K562 (cell line): ENCODE measurements at regions not wholly inside any gene's neighbourhood (a gene's known extent, or its start where the extent isn't known, plus 50 kb on each side); places are given as distances from the start of the nearest gene placed in this dataset.

Source experiments
- ATAC-seq: fragments of 200-7000 bp; cut with Tn5 transposase; 3 replicates; pipeline ENCODE4 v1.9.1; 2020; ENCODE audit warnings: moderate library complexity
- BruUV-seq: library from RNA; stranded (reverse); fragments of 400-500 nt; replicated peaks from 2 replicates; lab custom pipeline; 2021; lab: Mats Ljungman, UMichigan
- CTCF ChIA-PET: fragments of 300-600 bp; formaldehyde crosslinking; extraction: SDS; loops from one replicate; lab custom pipeline; 2021; ENCODE audit warnings: low intra/inter-chr PET ratio; lab: Yijun Ruan, JAX
- POLR2A ChIA-PET: fragments of 300-600, 350-650 bp; sonication (Branson Sonifier 250); formaldehyde crosslinking; extraction: SDS; loops from one replicate; lab custom pipeline; 2021; ENCODE audit warnings: antibody characterized with exemption, inconsistent platforms; lab: Yijun Ruan, JAX
- DNase-seq, 4 experiments: peaks; one replicate each; pipeline versions ENCODE4 v3.0.0 to v3.0.0-alpha.2; 2011 to 2018; ENCODE audit warnings: low spot score in 3 of 4, mixed read lengths in 3 of 4; ENCODE audit errors: extremely low read depth in 1 of 4
- FAIRE-seq: peaks from 2 replicates; lab custom pipeline; 2011; peaks lifted over from hg19 to GRCh38; lab: Jason Lieb, UNC
- H2AFZ ChIP-seq: 2 replicates; pipeline ENCODE4 v1.6.0; 2011; ENCODE audit warnings: low read depth, low read length, control low read depth, inconsistent platforms
- H3K27ac ChIP-seq: fragments of 200-600 bp; 3 replicates; pipeline ENCODE4 v1.8.0; 2011; ENCODE audit warnings: low read depth, mild to moderate bottlenecking, control low read depth, inconsistent platforms, low read length, moderate library complexity, mixed read lengths; ENCODE audit errors: extremely low read depth
- H3K27me3 ChIP-seq, 2 experiments: fragments of 300-600 bp in 1 of 2; 2 replicates in 1 of 2; 3 replicates in 1 of 2; pipeline versions ENCODE4 v1.6.0 to v1.8.0; 2011; ENCODE audit warnings: inconsistent platforms in 2 of 2, low read length in 2 of 2, mild to moderate bottlenecking in 1 of 2, mixed read lengths in 1 of 2, moderate library complexity in 1 of 2; ENCODE audit not compliant: control insufficient read depth in 2 of 2, insufficient read depth in 2 of 2
- H3K36me3 ChIP-seq: fragments of 300-600 bp; 3 replicates; pipeline ENCODE4 v1.8.0; 2011; ENCODE audit warnings: mild to moderate bottlenecking, low read length, inconsistent platforms; ENCODE audit not compliant: control insufficient read depth, insufficient read depth
- H3K4me1 ChIP-seq, 2 experiments: fragments of 200-600 bp in 1 of 2; replicated peaks in 1 of 2; 2 replicates in 1 of 2; 3 replicates in 1 of 2; pipeline versions ENCODE4 v1.5.1 to v1.8.0; 2011; ENCODE audit warnings: inconsistent platforms in 2 of 2, low read length in 2 of 2, mild to moderate bottlenecking in 1 of 2, mixed read lengths in 1 of 2, moderate library complexity in 1 of 2; ENCODE audit not compliant: control insufficient read depth in 2 of 2, insufficient read depth in 2 of 2
- H3K4me2 ChIP-seq: 2 replicates; pipeline ENCODE4 v1.6.1; 2011; ENCODE audit warnings: low read length, control low read depth, inconsistent platforms, mixed read lengths; ENCODE audit not compliant: insufficient read depth
- H3K4me3 ChIP-seq: fragments of 200-600 bp; sonication (generic), shearing (Covaris generic); 2 replicates; pipeline ENCODE4 v1.5.1; 2016; ENCODE audit warnings: control low read depth, inconsistent platforms
- H3K79me2 ChIP-seq: fragments of 200-600 bp; 3 replicates; pipeline ENCODE4 v1.8.0; 2011; ENCODE audit warnings: low read length, inconsistent platforms; ENCODE audit not compliant: control insufficient read depth, insufficient read depth
- H3K9ac ChIP-seq, 2 experiments: 2 replicates each; pipeline versions ENCODE4 v1.6.0 to v1.6.1; 2011; ENCODE audit warnings: low read depth in 2 of 2, low read length in 2 of 2, control low read depth in 1 of 2, inconsistent platforms in 1 of 2, mild to moderate bottlenecking in 1 of 2, mixed read lengths in 1 of 2; ENCODE audit not compliant: insufficient read depth in 1 of 2
- H3K9me1 ChIP-seq: one replicate; pipeline ENCODE4 v1.6.0; 2011; ENCODE audit warnings: inconsistent platforms, mild to moderate bottlenecking, low read length, moderate library complexity; ENCODE audit not compliant: control insufficient read depth, insufficient read depth
- H3K9me3 ChIP-seq: replicated peaks from 2 replicates; pipeline ENCODE4 v1.5.1; 2011; ENCODE audit warnings: low read depth, low read length, inconsistent platforms; ENCODE audit not compliant: control insufficient read depth, insufficient read depth
- H4K20me1 ChIP-seq: replicated peaks from 2 replicates; pipeline ENCODE4 v1.6.1; 2011; ENCODE audit warnings: low read length, inconsistent platforms, mixed read lengths; ENCODE audit not compliant: control insufficient read depth, insufficient read depth
- BCLAF1 ChIP-seq, 2 experiments: fragments of 450-650 bp in 1 of 2; IDR thresholded peaks; 2 replicates each; pipeline ENCODE4 v1.6.1; 2011 to 2017; ENCODE audit warnings: low read depth in 2 of 2, antibody characterized with exemption in 1 of 2, borderline replicate concordance in 1 of 2, low read length in 1 of 2, mild to moderate bottlenecking in 1 of 2, mixed read lengths in 1 of 2; ENCODE audit not compliant: control insufficient read depth in 1 of 2
- CEBPG ChIP-seq, 3 experiments: fragments of 200-800 bp in 1 of 3; sonication (Bioruptor generic) in 1 of 3; sonication (generic) in 1 of 3; formaldehyde crosslinking in 1 of 3; IDR thresholded peaks in 2 of 3; conservative IDR thresholded peaks in 1 of 3; 2 replicates each; pipeline versions ENCODE4 v1.6.1 to v1.8.0; 2016 to 2022; ENCODE audit warnings: missing compliant biosample characterization in 2 of 3, missing genetic modification characterization in 2 of 3, mild to moderate bottlenecking in 1 of 3, missing genetic modification reagents in 1 of 3
- CTCF ChIP-seq, 3 experiments: IDR thresholded peaks in 2 of 3; conservative IDR thresholded peaks in 1 of 3; 2 replicates each; pipeline ENCODE4 v1.5.1; 2011 to 2012; ENCODE audit warnings: low read length in 3 of 3, mild to moderate bottlenecking in 3 of 3, control low read depth in 2 of 3, improper control_type of control experiment in 1 of 3, inconsistent platforms in 1 of 3, low read depth in 1 of 3, mixed read lengths in 1 of 3, moderate library complexity in 1 of 3; ENCODE audit not compliant: insufficient read depth in 2 of 3
- FOXK2 ChIP-seq, 2 experiments: fragments of 450-650 bp; IDR thresholded peaks in 1 of 2; conservative IDR thresholded peaks in 1 of 2; 2 replicates each; pipeline ENCODE4 v1.6.1; 2016; ENCODE audit warnings: low read depth in 2 of 2, mild to moderate bottlenecking in 1 of 2
- HDAC2 ChIP-seq: fragments of 450-650 bp; IDR thresholded peaks from 2 replicates; pipeline ENCODE4 v1.6.1; 2016; ENCODE audit warnings: mild to moderate bottlenecking
- ID3 ChIP-seq, 2 experiments: fragments of 250-450 bp in 1 of 2; fragments of 450-650 bp in 1 of 2; sonication (Bioruptor Pico) in 1 of 2; IDR thresholded peaks; 2 replicates each; pipeline versions ENCODE4 v1.6.1 to v1.8.0; 2016 to 2021; ENCODE audit warnings: mild to moderate bottlenecking in 2 of 2, moderate library complexity in 2 of 2, missing compliant biosample characterization in 1 of 2, missing genetic modification characterization in 1 of 2
- NONO ChIP-seq, 2 experiments: fragments of 200-400 bp in 1 of 2; fragments of 450-650 bp in 1 of 2; formaldehyde crosslinking in 1 of 2; IDR thresholded peaks; 2 replicates each; pipeline ENCODE4 v1.6.1; 2017; ENCODE audit warnings: low read depth in 2 of 2, mild to moderate bottlenecking in 2 of 2, moderate library complexity in 2 of 2, low read length in 1 of 2
- NR1H2 ChIP-seq: sonication (generic); formaldehyde crosslinking; IDR thresholded peaks from 2 replicates; pipeline ENCODE4 v1.4.0; 2020; ENCODE audit warnings: mild to moderate bottlenecking, missing genetic modification reagents
- RBM39 ChIP-seq: fragments of 200-400 bp; formaldehyde crosslinking; optimal IDR thresholded peaks from 2 replicates; pipeline ENCODE3; 2018; ENCODE audit warnings: low read depth, low read length
- TCF3 ChIP-seq: sonication (generic); formaldehyde crosslinking; IDR thresholded peaks from 2 replicates; pipeline ENCODE4 v1.4.0; 2020; ENCODE audit warnings: mild to moderate bottlenecking, missing genetic modification reagents
- TCFL5 ChIP-seq: fragments of 250-450 bp; sonication (Bioruptor Pico); conservative IDR thresholded peaks from 2 replicates; pipeline ENCODE4 v1.6.1; 2021; ENCODE audit warnings: mild to moderate bottlenecking, moderate library complexity, matching md5 sums
- ZNF586 ChIP-seq: fragments of 450-650 bp; formaldehyde crosslinking; conservative IDR thresholded peaks from 2 replicates; pipeline ENCODE4 v1.4.0; 2020; ENCODE audit warnings: mild to moderate bottlenecking, moderate library complexity
- WGBS: fragments of 100-300 bp; shearing (Covaris generic); methylation state at CpG from one replicate; pipeline ENCODE4 v1.1.6; 2016; ENCODE audit warnings: low coverage, mixed read lengths; ENCODE audit not compliant: insufficient coverage; ENCODE audit errors: missing lambda C conversion rate; 5-methylcytosine and 5-hydroxymethylcytosine counted together
- in situ Hi-C: fragments of 300-500 bp; cut with MboI; formaldehyde crosslinking; loops from 4 replicates; pipeline ENCODE4 v1.15.0; 2018; ENCODE audit warnings: inconsistent platforms, mixed read lengths
- intact Hi-C: fragments of 100-400 bp; cut with micrococcal nuclease; formaldehyde crosslinking; loops from 2 replicates; pipeline ENCODE4 v1.14.2; 2022

GRCh38 chr11:130710021-130710420 is 206.3 kb downstream of the SNX19 start:
- FAIRE-seq: no peak
- TF ChIP-seq ID3 (CRISPR knock-in tag; IDR thresholded peaks at IDR 0.05) (no peak), ID3 (tag; IDR thresholded peaks at IDR 0.05) (no peak), CEBPG (CRISPR knock-in tag; IDR thresholded peaks at IDR 0.05) (no peak), CEBPG (tag; conservative IDR thresholded peaks at IDR 0.05 in 1 of 2, IDR thresholded peaks at IDR 0.05 in 1 of 2) (no peak), BCLAF1 (IDR thresholded peaks at IDR 0.05; ENCODE audit: borderline replicate concordance in 1 of 2, control insufficient read depth in 1 of 2, low read depth in 2 of 2, low read length in 1 of 2) (no peak), HDAC2 (no peak), CTCF (IDR thresholded peaks at IDR 0.05 in 2 of 3, conservative IDR thresholded peaks at IDR 0.05 in 1 of 3; ENCODE audit: insufficient read depth in 2 of 3, low read depth in 1 of 3, low read length in 3 of 3) (no peak), TCF3 (CRISPR knock-in tag) (no peak), RBM39 (no peak), ZNF586 (CRISPR knock-in tag) (no peak), FOXK2 (conservative IDR thresholded peaks at IDR 0.05 in 1 of 2, IDR thresholded peaks at IDR 0.05 in 1 of 2; ENCODE audit: low read depth in 2 of 2) (no peak), TCFL5 (no peak), NR1H2 (CRISPR knock-in tag) (no peak), NONO (IDR thresholded peaks at IDR 0.05; ENCODE audit: low read depth in 2 of 2, low read length in 1 of 2) (no peak)

More at GRCh38 chr11:130710021-130710420, 206.3 kb downstream of the SNX19 start:
- Histone ChIP-seq H3K36me3 (no peaks in the 10 kb centered on the region), H3K9me3 (no peaks in the 10 kb centered on the region), H3K79me2 (no peaks in the 10 kb centered on the region), H3K4me2 (no peak overlapping the region), H3K27ac (no peak overlapping the region), H3K27me3 (no peaks in the 10 kb centered on the region), H3K4me1 (no peaks in the 10 kb centered on the region), H2AFZ (no peak overlapping the region), H4K20me1 (no peaks in the 10 kb centered on the region; the same call in 1 of the 2 replicates), H3K9ac (no peak overlapping the region), H3K9me1 (no peaks in the 10 kb centered on the region), H3K4me3 (no peak overlapping the region)
- ATAC-seq (no peak), DNase-seq (no peak)
- POLR2A ChIA-PET: no interaction called here
- in situ Hi-C loops: no loop called here
- BruUV-seq: no TSS peak
- CTCF ChIA-PET: no interaction called here
- intact Hi-C loops: no loop called here
- 1% methylated on average over 5 of the region's 5 CpGs for WGBS
